ENCODE measurements at regions not wholly inside any gene's neighbourhood (a gene's known extent, or its start where the extent isn't known, plus 50 kb on each side); places are given as distances from the start of the nearest gene placed in this dataset.

DNA sequence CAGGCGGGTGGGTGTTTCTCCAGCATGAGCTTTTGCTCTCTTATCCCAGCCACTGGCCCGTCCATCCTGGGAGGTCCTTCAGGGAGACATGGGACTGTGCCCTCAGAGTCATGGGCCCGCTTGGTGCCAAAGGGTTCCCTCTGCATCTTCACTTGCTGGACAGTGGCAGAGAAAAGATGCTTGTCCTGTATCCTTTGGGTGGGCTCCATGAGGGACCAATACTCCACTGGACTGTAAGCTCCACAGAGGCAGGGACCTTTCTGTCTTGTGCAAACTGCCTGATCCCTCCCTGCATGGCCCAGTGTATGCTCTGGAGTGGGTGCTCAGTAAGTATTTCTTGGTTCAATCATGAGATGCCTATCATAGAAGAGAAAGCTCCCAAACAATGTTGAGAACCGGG lies 184.8 kb upstream of the WSCD1 start:
- TF ChIP-seq, protein P1, sequence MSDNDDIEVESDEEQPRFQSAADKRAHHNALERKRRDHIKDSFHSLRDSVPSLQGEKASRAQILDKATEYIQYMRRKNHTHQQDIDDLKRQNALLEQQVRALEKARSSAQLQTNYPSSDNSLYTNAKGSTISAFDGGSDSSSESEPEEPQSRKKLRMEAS (IDR thresholded peaks at IDR 0.05): no peak
- TF ChIP-seq EP300 (IDR thresholded peaks at IDR 0.05; ENCODE audit: borderline replicate concordance): no peak
- TF ChIP-seq CREB1 (IDR thresholded peaks at IDR 0.05; ENCODE audit: low read depth): no peak

DNA sequence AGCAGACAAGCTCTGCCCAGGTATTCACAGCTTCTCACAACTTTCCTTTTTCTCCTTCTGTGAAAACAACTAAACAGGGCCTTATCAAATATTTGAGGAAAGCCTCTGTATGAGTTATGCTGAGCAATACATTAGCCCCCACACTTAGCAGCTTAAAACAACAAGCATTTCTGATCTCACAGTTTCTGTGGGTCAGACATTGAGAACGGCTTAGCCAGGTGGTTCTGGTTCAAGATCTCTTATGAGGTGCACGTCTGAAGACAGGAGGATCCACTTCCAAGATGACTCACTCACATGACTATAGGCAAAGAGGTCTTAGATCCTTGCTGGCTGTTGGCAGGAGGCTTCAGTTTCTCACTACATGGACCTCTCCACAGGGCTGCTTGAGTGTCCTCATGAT lies 181.4 kb upstream of the WSCD1 start:
- TF ChIP-seq TEAD4 (IDR thresholded peaks at IDR 0.05): no peak
- no peak for TF ChIP-seq RAD21 (IDR thresholded peaks at IDR 0.05; ENCODE audit: low read depth)
- no peak for TF ChIP-seq EP300 (IDR thresholded peaks at IDR 0.05; ENCODE audit: borderline replicate concordance)
- no peak for TF ChIP-seq FOXM1 (IDR thresholded peaks at IDR 0.05; ENCODE audit: borderline replicate concordance, low read depth)
- TF ChIP-seq, protein P1 (IDR thresholded peaks at IDR 0.05): no peak
- no peak for TF ChIP-seq CREB1 (IDR thresholded peaks at IDR 0.05; ENCODE audit: low read depth)
- TF ChIP-seq, protein P2, sequence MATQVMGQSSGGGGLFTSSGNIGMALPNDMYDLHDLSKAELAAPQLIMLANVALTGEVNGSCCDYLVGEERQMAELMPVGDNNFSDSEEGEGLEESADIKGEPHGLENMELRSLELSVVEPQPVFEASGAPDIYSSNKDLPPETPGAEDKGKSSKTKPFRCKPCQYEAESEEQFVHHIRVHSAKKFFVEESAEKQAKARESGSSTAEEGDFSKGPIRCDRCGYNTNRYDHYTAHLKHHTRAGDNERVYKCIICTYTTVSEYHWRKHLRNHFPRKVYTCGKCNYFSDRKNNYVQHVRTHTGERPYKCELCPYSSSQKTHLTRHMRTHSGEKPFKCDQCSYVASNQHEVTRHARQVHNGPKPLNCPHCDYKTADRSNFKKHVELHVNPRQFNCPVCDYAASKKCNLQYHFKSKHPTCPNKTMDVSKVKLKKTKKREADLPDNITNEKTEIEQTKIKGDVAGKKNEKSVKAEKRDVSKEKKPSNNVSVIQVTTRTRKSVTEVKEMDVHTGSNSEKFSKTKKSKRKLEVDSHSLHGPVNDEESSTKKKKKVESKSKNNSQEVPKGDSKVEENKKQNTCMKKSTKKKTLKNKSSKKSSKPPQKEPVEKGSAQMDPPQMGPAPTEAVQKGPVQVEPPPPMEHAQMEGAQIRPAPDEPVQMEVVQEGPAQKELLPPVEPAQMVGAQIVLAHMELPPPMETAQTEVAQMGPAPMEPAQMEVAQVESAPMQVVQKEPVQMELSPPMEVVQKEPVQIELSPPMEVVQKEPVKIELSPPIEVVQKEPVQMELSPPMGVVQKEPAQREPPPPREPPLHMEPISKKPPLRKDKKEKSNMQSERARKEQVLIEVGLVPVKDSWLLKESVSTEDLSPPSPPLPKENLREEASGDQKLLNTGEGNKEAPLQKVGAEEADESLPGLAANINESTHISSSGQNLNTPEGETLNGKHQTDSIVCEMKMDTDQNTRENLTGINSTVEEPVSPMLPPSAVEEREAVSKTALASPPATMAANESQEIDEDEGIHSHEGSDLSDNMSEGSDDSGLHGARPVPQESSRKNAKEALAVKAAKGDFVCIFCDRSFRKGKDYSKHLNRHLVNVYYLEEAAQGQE (IDR thresholded peaks at IDR 0.05; ENCODE audit: low read depth): no peak
- TF ChIP-seq NFIC (IDR thresholded peaks at IDR 0.05): no peak
- TF ChIP-seq EGR1 (IDR thresholded peaks at IDR 0.05): no peak
- no peak for TF ChIP-seq YY1 (IDR thresholded peaks at IDR 0.05; ENCODE audit: low read depth)
- TF ChIP-seq, protein P3, sequence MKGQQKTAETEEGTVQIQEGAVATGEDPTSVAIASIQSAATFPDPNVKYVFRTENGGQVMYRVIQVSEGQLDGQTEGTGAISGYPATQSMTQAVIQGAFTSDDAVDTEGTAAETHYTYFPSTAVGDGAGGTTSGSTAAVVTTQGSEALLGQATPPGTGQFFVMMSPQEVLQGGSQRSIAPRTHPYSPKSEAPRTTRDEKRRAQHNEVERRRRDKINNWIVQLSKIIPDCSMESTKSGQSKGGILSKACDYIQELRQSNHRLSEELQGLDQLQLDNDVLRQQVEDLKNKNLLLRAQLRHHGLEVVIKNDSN (IDR thresholded peaks at IDR 0.05): no peak
- no peak for TF ChIP-seq TAF1 (IDR thresholded peaks at IDR 0.05; ENCODE audit: low read depth)
- TF ChIP-seq CEBPB (IDR thresholded peaks at IDR 0.05): no peak
- TF ChIP-seq TCF12 (IDR thresholded peaks at IDR 0.05; ENCODE audit: low read depth): no peak
- no peak for TF ChIP-seq ZBTB7A (IDR thresholded peaks at IDR 0.05; ENCODE audit: low read depth)

DNA sequence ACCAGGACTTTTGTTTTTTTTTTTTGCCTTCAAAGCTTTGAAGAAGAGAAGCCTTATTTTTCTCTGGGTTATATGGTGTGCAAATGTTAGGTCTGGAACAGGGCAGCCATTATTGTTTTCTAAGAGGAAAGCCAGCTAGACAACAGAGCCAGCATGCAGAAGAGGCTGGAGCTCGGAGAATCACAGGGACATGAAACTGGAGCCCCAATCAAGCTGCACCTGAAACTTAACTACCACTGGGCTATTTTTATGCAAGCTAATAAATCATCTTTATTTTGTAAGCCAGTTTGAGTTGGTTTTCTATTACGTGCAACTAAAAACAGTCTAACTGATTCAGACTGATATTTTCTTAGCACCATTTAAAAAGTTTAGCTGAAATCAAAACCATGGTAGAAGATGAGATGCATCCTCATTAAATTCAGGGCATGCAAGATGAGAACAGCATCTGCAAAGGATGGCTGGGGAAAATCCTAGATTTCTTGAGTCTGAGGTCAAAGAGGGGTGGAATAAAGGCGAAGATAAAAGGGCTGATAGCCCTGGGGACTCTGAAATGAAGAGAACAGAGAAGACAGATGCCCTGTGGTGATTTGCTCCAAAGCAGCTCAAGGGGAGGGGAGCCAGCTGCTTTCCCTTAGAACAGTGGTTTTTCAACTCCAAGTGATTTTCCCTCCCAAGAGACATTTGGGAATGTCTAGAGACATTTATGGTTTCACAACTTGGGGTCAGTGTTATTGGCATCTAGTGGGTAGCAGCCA lies 177.1 kb upstream of the WSCD1 start:
- TF ChIP-seq CREB1 (IDR thresholded peaks at IDR 0.05; ENCODE audit: low read depth) (no peak), TEAD4 (IDR thresholded peaks at IDR 0.05) (no peak), TAF1 (IDR thresholded peaks at IDR 0.05; ENCODE audit: low read depth) (no peak), TCF12 (IDR thresholded peaks at IDR 0.05; ENCODE audit: low read depth) (no peak), CEBPB (IDR thresholded peaks at IDR 0.05) (no peak), YY1 (IDR thresholded peaks at IDR 0.05; ENCODE audit: low read depth) (no peak), NFIC (IDR thresholded peaks at IDR 0.05) (no peak)
- TF ChIP-seq, protein P2 (IDR thresholded peaks at IDR 0.05; ENCODE audit: low read depth): no peak
- TF ChIP-seq, protein P3 (IDR thresholded peaks at IDR 0.05): no peak

DNA sequence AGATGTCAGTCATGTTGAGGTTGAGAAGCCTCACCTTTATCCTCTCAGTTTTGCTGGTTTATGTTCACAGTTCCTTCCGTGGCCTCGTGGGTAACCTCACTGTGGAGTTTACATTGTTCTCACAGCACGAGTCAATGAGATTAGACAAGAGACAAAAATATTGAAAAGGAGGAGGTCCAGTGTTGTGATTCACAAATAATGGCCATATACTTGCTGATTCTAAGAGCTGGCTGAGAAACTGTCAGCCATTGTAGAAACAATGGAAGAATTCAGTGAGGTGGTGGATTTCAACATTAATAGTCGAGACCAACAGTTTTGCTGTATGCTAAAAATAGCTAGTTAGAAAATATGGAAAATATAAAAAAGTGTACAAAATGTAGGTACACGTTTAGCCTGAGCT lies 176.4 kb upstream of the WSCD1 start:
- TF ChIP-seq ZBTB7A (IDR thresholded peaks at IDR 0.05; ENCODE audit: low read depth) (no peak), YY1 (IDR thresholded peaks at IDR 0.05; ENCODE audit: low read depth) (no peak), EP300 (IDR thresholded peaks at IDR 0.05; ENCODE audit: borderline replicate concordance) (no peak), CREB1 (IDR thresholded peaks at IDR 0.05; ENCODE audit: low read depth) (no peak), TCF12 (IDR thresholded peaks at IDR 0.05; ENCODE audit: low read depth) (no peak), EGR1 (IDR thresholded peaks at IDR 0.05) (no peak), TEAD4 (IDR thresholded peaks at IDR 0.05) (no peak), RAD21 (IDR thresholded peaks at IDR 0.05; ENCODE audit: low read depth) (no peak), CEBPB (IDR thresholded peaks at IDR 0.05) (no peak), TAF1 (IDR thresholded peaks at IDR 0.05; ENCODE audit: low read depth) (no peak), NFIC (IDR thresholded peaks at IDR 0.05) (no peak), FOXM1 (IDR thresholded peaks at IDR 0.05; ENCODE audit: borderline replicate concordance, low read depth) (no peak)
- TF ChIP-seq, protein P1 (IDR thresholded peaks at IDR 0.05): no peak
- TF ChIP-seq, protein P3 (IDR thresholded peaks at IDR 0.05): no peak
- TF ChIP-seq, protein P2 (IDR thresholded peaks at IDR 0.05; ENCODE audit: low read depth): no peak

Measured in Ishikawa (cell line).